ENCODE measurements at regions not wholly inside any gene's neighbourhood (a gene's known extent, or its start where the extent isn't known, plus 50 kb on each side); places are given as distances from the start of the nearest gene placed in this dataset.

DNA sequence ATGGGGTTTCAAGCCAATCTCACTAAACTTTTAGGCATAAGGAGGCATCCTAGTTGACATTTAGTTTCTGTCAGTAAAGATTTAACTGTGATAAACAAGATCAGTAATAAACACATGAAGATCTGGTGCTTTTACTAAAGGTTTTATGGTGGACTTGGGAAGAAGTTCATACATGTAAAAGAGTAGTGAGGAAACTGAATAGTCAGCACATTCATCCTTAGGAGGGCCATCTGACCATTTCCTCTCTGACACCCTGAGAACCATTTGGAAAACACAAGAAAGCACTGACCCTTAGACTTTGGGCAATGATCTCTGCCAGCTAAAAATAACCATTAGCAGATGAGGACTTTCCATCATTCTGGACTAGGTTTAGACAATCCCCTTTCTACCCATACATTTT is 1040.9 kb downstream of the AGBL1 start:
- Histone ChIP-seq H3K4me3 (no peak overlapping the region), H3K27ac (no peak overlapping the region), H3K4me1 (no peaks in the 10 kb centered on the region), H3K27me3 (no peaks in the 10 kb centered on the region), H3K36me3 (no peaks in the 10 kb centered on the region), H3K9me3 (no peaks in the 10 kb centered on the region)
- intact Hi-C loops (cut with DNase I; ENCODE audit: low total_unique reads): no loop called here
- DNase-seq (ENCODE audit: low spot score in 2 of 2): no peak
- TF ChIP-seq, protein P1, sequence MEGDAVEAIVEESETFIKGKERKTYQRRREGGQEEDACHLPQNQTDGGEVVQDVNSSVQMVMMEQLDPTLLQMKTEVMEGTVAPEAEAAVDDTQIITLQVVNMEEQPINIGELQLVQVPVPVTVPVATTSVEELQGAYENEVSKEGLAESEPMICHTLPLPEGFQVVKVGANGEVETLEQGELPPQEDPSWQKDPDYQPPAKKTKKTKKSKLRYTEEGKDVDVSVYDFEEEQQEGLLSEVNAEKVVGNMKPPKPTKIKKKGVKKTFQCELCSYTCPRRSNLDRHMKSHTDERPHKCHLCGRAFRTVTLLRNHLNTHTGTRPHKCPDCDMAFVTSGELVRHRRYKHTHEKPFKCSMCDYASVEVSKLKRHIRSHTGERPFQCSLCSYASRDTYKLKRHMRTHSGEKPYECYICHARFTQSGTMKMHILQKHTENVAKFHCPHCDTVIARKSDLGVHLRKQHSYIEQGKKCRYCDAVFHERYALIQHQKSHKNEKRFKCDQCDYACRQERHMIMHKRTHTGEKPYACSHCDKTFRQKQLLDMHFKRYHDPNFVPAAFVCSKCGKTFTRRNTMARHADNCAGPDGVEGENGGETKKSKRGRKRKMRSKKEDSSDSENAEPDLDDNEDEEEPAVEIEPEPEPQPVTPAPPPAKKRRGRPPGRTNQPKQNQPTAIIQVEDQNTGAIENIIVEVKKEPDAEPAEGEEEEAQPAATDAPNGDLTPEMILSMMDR (IDR thresholded peaks at IDR 0.05): no peak
- TF ChIP-seq POLR2AphosphoS5 (IDR thresholded peaks at IDR 0.05) (no peak), POLR2A (IDR thresholded peaks at IDR 0.05) (no peak)

DNA sequence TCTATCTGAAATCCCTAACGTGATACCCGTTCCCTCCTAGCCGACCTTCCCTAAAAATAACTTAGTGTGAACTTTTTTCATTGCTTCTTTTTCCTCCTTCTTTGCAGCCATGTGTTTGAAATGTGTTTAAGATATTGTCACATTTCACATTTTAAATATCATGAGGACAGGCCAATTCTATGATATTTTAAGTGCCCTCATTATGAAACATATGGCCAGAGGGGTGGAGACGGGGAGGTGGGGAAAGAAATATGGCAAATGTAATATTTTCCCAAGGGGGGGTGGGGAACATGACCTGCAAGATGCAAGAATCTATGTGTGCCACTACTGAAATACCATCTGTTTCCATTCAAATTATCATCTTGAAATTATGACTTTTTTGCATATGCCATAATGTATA is 1039.2 kb downstream of the AGBL1 start:
- Histone ChIP-seq H3K27ac (no peak overlapping the region), H3K9me3 (no peaks in the 10 kb centered on the region), H3K36me3 (no peaks in the 10 kb centered on the region), H3K4me3 (no peak overlapping the region), H3K4me1 (no peaks in the 10 kb centered on the region), H3K27me3 (no peaks in the 10 kb centered on the region)
- no peak for TF ChIP-seq POLR2A (IDR thresholded peaks at IDR 0.05)
- TF ChIP-seq, protein P1 (IDR thresholded peaks at IDR 0.05): no peak
- TF ChIP-seq POLR2AphosphoS5 (IDR thresholded peaks at IDR 0.05): no peak
- no peak for DNase-seq (ENCODE audit: low spot score in 2 of 2)
- intact Hi-C loops (cut with DNase I; ENCODE audit: low total_unique reads): loop anchor here (10.0 kb wide), 1 partner anchor 1024 kb away; no protein-coding TSS in a partner anchor

DNA sequence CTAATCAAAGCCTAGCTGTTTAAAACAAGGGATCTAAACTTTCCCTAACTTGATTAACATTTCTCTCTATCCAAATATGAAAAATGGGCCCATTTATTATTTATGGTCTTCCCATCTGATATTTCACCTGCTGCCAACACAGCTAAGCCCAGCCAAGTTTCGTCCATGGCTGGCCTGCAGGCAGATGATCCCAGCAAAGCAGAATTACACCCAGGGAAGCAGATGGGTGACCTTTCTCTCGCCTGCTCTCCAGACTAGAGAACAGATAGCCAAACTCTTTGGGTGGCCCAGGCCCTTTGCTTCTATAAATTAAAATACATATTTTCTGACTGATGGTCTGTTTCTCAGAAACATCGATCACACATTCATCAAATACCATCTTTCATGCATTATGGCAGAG is 1038.8 kb downstream of the AGBL1 start:
- no peak overlapping the region for H3K4me3 ChIP-seq
- no peaks in the 10 kb centered on the region for H3K9me3 ChIP-seq
- DNase-seq (ENCODE audit: low spot score in 2 of 2): no peak
- TF ChIP-seq, protein P1 (IDR thresholded peaks at IDR 0.05): no peak
- TF ChIP-seq POLR2A (IDR thresholded peaks at IDR 0.05) (no peak), POLR2AphosphoS5 (IDR thresholded peaks at IDR 0.05) (no peak)
- no peaks in the 10 kb centered on the region for H3K36me3 ChIP-seq
- no peaks in the 10 kb centered on the region for H3K27me3 ChIP-seq
- no peak overlapping the region for H3K27ac ChIP-seq
- intact Hi-C loops (cut with DNase I; ENCODE audit: low total_unique reads): loop anchor here (10.0 kb wide), 1 partner anchor 1024 kb away; no protein-coding TSS in a partner anchor
- H3K4me1 ChIP-seq: no peaks in the 10 kb centered on the region

DNA sequence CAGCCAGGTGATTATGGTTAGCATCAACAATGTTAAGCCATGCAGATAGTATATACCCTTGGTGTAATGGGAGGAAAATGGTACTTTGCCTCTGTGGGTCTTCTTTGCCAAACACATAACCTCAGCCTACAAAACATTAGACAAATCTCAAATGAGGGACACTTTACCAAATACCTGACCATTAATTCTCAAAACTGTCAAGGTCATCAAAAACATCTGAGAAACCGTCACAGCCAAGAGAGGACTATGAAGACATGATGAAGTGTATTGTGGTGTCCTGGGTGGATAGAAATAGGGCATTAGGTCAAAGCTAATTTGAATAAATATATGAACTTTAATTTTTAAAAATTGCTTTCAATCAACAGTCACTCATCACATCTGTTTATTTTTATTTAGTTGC is 1036.1 kb downstream of the AGBL1 start:
- Histone ChIP-seq H3K4me1 (no peaks in the 10 kb centered on the region), H3K4me3 (no peak overlapping the region), H3K9me3 (no peaks in the 10 kb centered on the region), H3K36me3 (no peaks in the 10 kb centered on the region), H3K27ac (no peak overlapping the region), H3K27me3 (no peaks in the 10 kb centered on the region)
- no peak for DNase-seq (ENCODE audit: low spot score in 2 of 2)
- intact Hi-C loops (cut with DNase I; ENCODE audit: low total_unique reads): loop anchor here (10.0 kb wide), 1 partner anchor 1021 kb away; no protein-coding TSS in a partner anchor
- TF ChIP-seq POLR2AphosphoS5 (IDR thresholded peaks at IDR 0.05) (no peak), POLR2A (IDR thresholded peaks at IDR 0.05) (no peak)
- TF ChIP-seq, protein P1 (IDR thresholded peaks at IDR 0.05): no peak

DNA sequence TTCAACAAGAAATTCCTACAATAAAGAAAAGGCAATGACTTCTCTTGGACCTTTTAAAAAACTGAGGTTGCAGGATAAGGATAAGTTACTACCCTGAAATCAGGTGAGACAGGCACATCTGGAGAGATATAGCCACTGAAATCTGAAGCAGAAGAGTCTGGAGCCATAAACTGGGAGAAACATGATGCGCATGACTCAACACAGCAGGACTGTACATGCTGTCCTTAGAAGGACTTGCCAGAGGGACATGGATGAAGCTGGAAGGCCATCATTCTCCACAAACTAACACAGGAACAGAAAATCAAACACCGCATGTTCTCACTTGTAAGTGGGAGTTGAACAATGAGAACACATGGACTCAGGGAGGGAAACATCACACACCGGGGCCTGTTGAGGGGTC is 1020.2 kb downstream of the AGBL1 start:
- no peaks in the 10 kb centered on the region for H3K36me3 ChIP-seq
- peaks cover 9 to 10% of the 10 kb centered on the region in 2 donors for H3K9me3 ChIP-seq
- H3K4me3 ChIP-seq: no peak overlapping the region
- intact Hi-C loops (cut with DNase I; ENCODE audit: low total_unique reads): loop anchor here (10.0 kb wide), 1 partner anchor 1145 kb away; no protein-coding TSS in a partner anchor
- no peak for DNase-seq (ENCODE audit: low spot score in 2 of 2)
- no peaks in the 10 kb centered on the region for H3K27me3 ChIP-seq
- TF ChIP-seq, protein P1 (IDR thresholded peaks at IDR 0.05): no peak
- TF ChIP-seq POLR2AphosphoS5 (IDR thresholded peaks at IDR 0.05): no peak
- no peak overlapping the region for H3K27ac ChIP-seq
- no peaks in the 10 kb centered on the region for H3K4me1 ChIP-seq

Measured in breast epithelium (tissue), 4 donors.